ENCODE measurements at regions not wholly inside any gene's neighbourhood (a gene's known extent, or its start where the extent isn't known, plus 50 kb on each side); places are given as distances from the start of the nearest gene placed in this dataset.

DNA sequence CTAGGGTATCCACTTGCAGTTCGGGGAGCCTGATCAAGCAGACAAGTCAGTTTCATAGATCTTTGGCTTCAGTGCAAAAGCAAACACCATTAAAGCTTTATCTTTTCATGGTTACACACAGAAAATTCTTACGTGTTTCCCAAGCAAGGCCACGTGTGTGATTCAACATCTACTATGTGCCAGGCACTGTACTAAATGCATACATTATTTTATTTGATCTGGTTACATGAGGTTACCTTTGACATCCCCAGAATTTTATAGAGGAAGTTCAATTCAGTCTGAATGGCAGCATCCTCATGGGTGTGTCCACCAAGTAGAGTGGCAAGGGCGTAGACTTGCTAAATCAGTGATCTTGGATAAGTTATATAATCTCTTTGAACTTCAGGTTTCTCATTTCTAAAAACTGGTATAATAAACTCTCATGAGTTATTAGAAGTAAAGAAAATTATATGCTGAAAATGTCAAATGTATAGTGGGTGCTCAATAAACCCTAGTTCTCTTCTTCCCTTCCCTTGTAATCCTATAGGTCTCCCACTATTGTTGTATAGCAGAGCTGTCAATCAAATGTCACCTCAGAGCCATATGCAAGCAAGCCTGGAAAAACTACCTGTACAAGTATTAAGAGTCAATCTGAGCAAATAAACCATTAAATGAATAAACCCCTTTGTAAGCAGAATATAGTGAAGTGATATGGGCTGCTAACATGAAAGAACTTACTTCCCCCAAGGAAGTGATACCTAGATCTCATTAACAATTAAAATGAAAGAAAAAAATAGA lies 50.3 kb upstream of the TMX1 start:
- H3K4me3 Mint-ChIP-seq, result no peak overlapping the region
- H3K9me3 Mint-ChIP-seq, result peaks cover 4% of the 10 kb centered on the region
- H3K36me3 Mint-ChIP-seq (ENCODE audit: low read depth), result no peaks in the 10 kb centered on the region
- TF ChIP-seq CTCF (IDR thresholded peaks at IDR 0.05), result no peak
- ATAC-seq (ENCODE audit: low read depth), result no peak
- DNase-seq, result no peak
- H3K4me1 Mint-ChIP-seq, result peaks cover 14% of the 10 kb centered on the region
- H3K27me3 Mint-ChIP-seq, result no peaks in the 10 kb centered on the region
- POLR2A ChIA-PET, result no interaction called here
- CTCF ChIA-PET, result no interaction called here
- intact Hi-C loops (cut with micrococcal nuclease), result no loop called here
- H3K27ac Mint-ChIP-seq, result no peak overlapping the region
